IMR-90 (cell line): ENCODE measurements at regions not wholly inside any gene's neighbourhood (a gene's known extent, or its start where the extent isn't known, plus 50 kb on each side); places are given as distances from the start of the nearest gene placed in this dataset.

Experiments
- ATAC-seq: fragments of 200-7000 bp; cut with Tn5 transposase; 2 replicates; pipeline ENCODE4 v1.9.1; 2020; ENCODE audit warnings: low read depth, mild to moderate bottlenecking, moderate library complexity
- BruUV-seq: library from RNA; stranded (reverse); fragments of 400-500 nt; replicated peaks from 2 replicates; lab custom pipeline; 2021; lab: Mats Ljungman, UMichigan
- CTCF ChIA-PET: fragments of 300-600 bp; formaldehyde crosslinking; extraction: SDS; loops from one replicate; lab custom pipeline; 2021; ENCODE audit warnings: antibody characterized with exemption; lab: Yijun Ruan, JAX
- POLR2A ChIA-PET: fragments of 300-600 bp; sonication (Branson Sonifier 250); formaldehyde crosslinking; loops from one replicate; lab custom pipeline; 2022; ENCODE audit warnings: antibody characterized with exemption; ENCODE audit not compliant: unreplicated experiment; lab: Charles Lee
- DNase-seq: peaks from one replicate; pipeline ENCODE4 v3.0.0; 2013
- H2AFZ ChIP-seq: replicated peaks from 2 replicates; pipeline ENCODE3; 2013; ENCODE audit warnings: low read length, mild to moderate bottlenecking; ENCODE audit not compliant: poor library complexity
- H2AK5ac ChIP-seq: 2 replicates; pipeline ENCODE4 v1.6.1; 2013; ENCODE audit warnings: low read depth, low read length, inconsistent platforms
- H2AK9ac ChIP-seq: replicated peaks from 2 replicates; pipeline ENCODE3; 2013; ENCODE audit warnings: mild to moderate bottlenecking, low read depth, low read length, moderate library complexity; ENCODE audit not compliant: poor library complexity
- H2BK120ac ChIP-seq: 2 replicates; pipeline ENCODE4 v1.6.1; 2013; ENCODE audit warnings: low read depth, low read length, inconsistent platforms
- H2BK15ac ChIP-seq: 3 replicates; pipeline ENCODE4 v1.6.1; 2013; ENCODE audit warnings: low read depth, low read length, inconsistent platforms
- H2BK20ac ChIP-seq: 2 replicates; pipeline ENCODE4 v1.6.1; 2013; ENCODE audit warnings: low read depth, mild to moderate bottlenecking, inconsistent platforms, low read length, moderate library complexity
- H2BK5ac ChIP-seq: 2 replicates; pipeline ENCODE4 v1.6.1; 2013; ENCODE audit warnings: mild to moderate bottlenecking, low read depth, low read length, inconsistent platforms; ENCODE audit not compliant: poor library complexity, severe bottlenecking
- H3K14ac ChIP-seq: replicated peaks from 2 replicates; pipeline ENCODE4 v1.6.1; 2013; ENCODE audit warnings: low read depth, low read length, inconsistent platforms
- H3K18ac ChIP-seq: 2 replicates; pipeline ENCODE4 v1.6.1; 2013; ENCODE audit warnings: low read depth, low read length, control low read depth
- H3K23ac ChIP-seq: 2 replicates; pipeline ENCODE4 v1.6.1; 2013; ENCODE audit warnings: low read depth, low read length, inconsistent platforms
- H3K27ac ChIP-seq: 2 replicates; pipeline ENCODE4 v1.5.1; 2013; ENCODE audit warnings: mild to moderate bottlenecking, control low read depth, low read length; ENCODE audit not compliant: insufficient read depth
- H3K27me3 ChIP-seq: 2 replicates; pipeline ENCODE4 v1.6.1; 2013; ENCODE audit warnings: low read length; ENCODE audit not compliant: control insufficient read depth, insufficient read depth
- H3K36me3 ChIP-seq: 2 replicates; pipeline ENCODE4 v1.6.1; 2013; ENCODE audit warnings: low read length, mixed read lengths; ENCODE audit not compliant: control insufficient read depth, insufficient read depth
- H3K4ac ChIP-seq: 2 replicates; pipeline ENCODE4 v1.6.1; 2013; ENCODE audit warnings: low read depth, low read length, inconsistent platforms
- H3K4me1 ChIP-seq: 2 replicates; pipeline ENCODE4 v1.6.1; 2013; ENCODE audit warnings: low read length, mixed read lengths; ENCODE audit not compliant: control insufficient read depth, insufficient read depth
- H3K4me2 ChIP-seq: 2 replicates; pipeline ENCODE4 v1.6.1; 2013; ENCODE audit warnings: low read depth, mild to moderate bottlenecking, control low read depth, low read length, moderate library complexity
- H3K4me3 ChIP-seq: 2 replicates; pipeline ENCODE4 v1.5.1; 2013; ENCODE audit warnings: low read depth, mild to moderate bottlenecking, control low read depth, low read length, moderate library complexity; ENCODE audit not compliant: insufficient read depth
- H3K56ac ChIP-seq: 2 replicates; pipeline ENCODE4 v1.6.1; 2013; ENCODE audit warnings: low read length, inconsistent platforms; ENCODE audit not compliant: insufficient read depth; ENCODE audit errors: extremely low read depth
- H3K79me1 ChIP-seq, 2 experiments: 2 replicates each; pipeline ENCODE4 v1.6.1; 2013; ENCODE audit warnings: low read length in 2 of 2, inconsistent platforms in 1 of 2, low read depth in 1 of 2
- H3K9ac ChIP-seq: 2 replicates; pipeline ENCODE4 v1.6.1; 2013; ENCODE audit warnings: low read depth, low read length, control low read depth
- H3K9me1 ChIP-seq: 2 replicates; pipeline ENCODE4 v1.6.1; 2013; ENCODE audit warnings: low read length, inconsistent platforms; ENCODE audit not compliant: insufficient read depth
- H3K9me3 ChIP-seq: 2 replicates; pipeline ENCODE4 v1.6.1; 2013; ENCODE audit warnings: low read length; ENCODE audit not compliant: control insufficient read depth, insufficient read depth
- H4K20me1 ChIP-seq: 2 replicates; pipeline ENCODE4 v1.6.1; 2013; ENCODE audit warnings: low read length, inconsistent platforms; ENCODE audit not compliant: insufficient read depth
- H4K5ac ChIP-seq: 2 replicates; pipeline ENCODE4 v1.6.1; 2013; ENCODE audit warnings: mild to moderate bottlenecking, low read depth, low read length, control low read depth
- H4K8ac ChIP-seq, 2 experiments: 2 replicates each; pipeline ENCODE4 v1.6.1; 2013; ENCODE audit warnings: low read depth in 2 of 2, low read length in 2 of 2, control low read depth in 1 of 2, inconsistent platforms in 1 of 2
- H4K91ac ChIP-seq: 2 replicates; pipeline ENCODE4 v1.6.1; 2013; ENCODE audit warnings: low read depth, low read length, inconsistent platforms; ENCODE audit not compliant: insufficient read depth
- BHLHE40 ChIP-seq: fragments of 150-350 bp; IDR thresholded peaks from 2 replicates; pipeline ENCODE4 v1.6.1; 2016; ENCODE audit warnings: mild to moderate bottlenecking, low read depth, low read length
- CEBPB ChIP-seq: IDR thresholded peaks from 2 replicates; pipeline ENCODE4 v1.6.1; 2012; ENCODE audit warnings: low read depth, low read length, improper control_type of control experiment
- CHD1 ChIP-seq: IDR thresholded peaks from 2 replicates; pipeline ENCODE4 v1.6.1; 2012; ENCODE audit warnings: low read depth, low read length, improper control_type of control experiment
- CTCF ChIP-seq: conservative IDR thresholded peaks from 2 replicates; pipeline ENCODE4 v1.5.1; 2012; ENCODE audit warnings: mild to moderate bottlenecking, low read depth, low read length, improper control_type of control experiment
- FOS ChIP-seq: fragments of 150-350 bp; IDR thresholded peaks from 2 replicates; pipeline ENCODE4 v1.6.1; 2016; ENCODE audit warnings: low read depth, low read length
- NFE2L2 ChIP-seq: fragments of 150-350 bp; IDR thresholded peaks from 2 replicates; pipeline ENCODE4 v1.6.1; 2016; ENCODE audit warnings: low read depth, mild to moderate bottlenecking, low read length
- RAD21 ChIP-seq: IDR thresholded peaks from 2 replicates; pipeline ENCODE4 v1.6.1; 2012; ENCODE audit warnings: low read length, improper control_type of control experiment
- RCOR1 ChIP-seq: IDR thresholded peaks from 2 replicates; pipeline ENCODE4 v1.6.1; 2012; ENCODE audit warnings: mild to moderate bottlenecking, low read length, improper control_type of control experiment; ENCODE audit not compliant: insufficient replicate concordance
- RFX5 ChIP-seq: IDR thresholded peaks from 2 replicates; pipeline ENCODE4 v1.8.0; 2012; ENCODE audit warnings: low read depth, mild to moderate bottlenecking, low read length, moderate library complexity
- SMC3 ChIP-seq: fragments of 150-350 bp; IDR thresholded peaks from 2 replicates; pipeline ENCODE4 v1.6.1; 2016; ENCODE audit warnings: low read depth, mild to moderate bottlenecking, antibody characterized with exemption, low read length, moderate library complexity
- USF2 ChIP-seq: fragments of 150-350 bp; IDR thresholded peaks from 2 replicates; pipeline ENCODE4 v1.6.1; 2017; ENCODE audit warnings: mild to moderate bottlenecking, antibody characterized with exemption, low read length, low read depth
- WGBS, 2 experiments: methylation state at CpG; one replicate each; pipeline versions ENCODE4 v1.1.5 to v1.1.7; 2013; ENCODE audit warnings: missing lambda C conversion rate in 2 of 2; ENCODE audit not compliant: insufficient read length in 1 of 2; ENCODE audit errors: extremely low coverage in 2 of 2; 5-methylcytosine and 5-hydroxymethylcytosine counted together
- dilution Hi-C: fragments of 300-500 bp; cut with HindIII; formaldehyde crosslinking; loops from one replicate; pipeline ENCODE4 v1.14.3; 2018; ENCODE audit warnings: low sequenced_read_pairs; ENCODE audit not compliant: unreplicated experiment
- in situ Hi-C: fragments of 300-500 bp; cut with MboI; formaldehyde crosslinking; loops from 3 replicates; pipeline ENCODE4 v1.14.3; 2019; ENCODE audit warnings: low sequenced_read_pairs, inconsistent platforms, mixed read lengths
- intact Hi-C: fragments of 100-400 bp; cut with micrococcal nuclease; formaldehyde crosslinking; loops from 2 replicates; pipeline ENCODE4 v1.10.0; 2022

GRCh38 chr1:5576011-5576672, 416.1 kb downstream of the NPHP4 start:
- Histone ChIP-seq H2BK20ac (no peak overlapping the region), H4K8ac (no peak overlapping the region), H3K36me3 (no peaks in the 10 kb centered on the region), H3K56ac (no peak overlapping the region), H3K9me3 (peaks cover 42% of the 10 kb centered on the region), H2BK120ac (no peak overlapping the region), H3K18ac (no peak overlapping the region), H3K4me3 (no peak overlapping the region), H4K91ac (no peak overlapping the region), H3K4ac (no peak overlapping the region), H2BK5ac (no peak overlapping the region), H3K4me2 (no peak overlapping the region), H3K9me1 (no peaks in the 10 kb centered on the region), H4K20me1 (no peaks in the 10 kb centered on the region), H3K23ac (no peak overlapping the region), H3K27ac (no peak overlapping the region), H2AK9ac (no peak overlapping the region), H2BK15ac (no peak overlapping the region), H2AFZ (no peak overlapping the region), H3K79me1 (no peaks in the 10 kb centered on the region), H4K5ac (no peak overlapping the region), H3K27me3 (no peaks in the 10 kb centered on the region), H2AK5ac (no peak overlapping the region), H3K14ac (no peak overlapping the region), H3K9ac (no peak overlapping the region), H3K4me1 (no peaks in the 10 kb centered on the region)
- ATAC-seq, result no peak
- no peak for DNase-seq
- 18% methylated on average over 3 of the region's 9 CpGs; no CpG with 5 or more reads in 1 of the 2 experiments for WGBS, 2 experiments
- in situ Hi-C loops (no loop called here), intact Hi-C loops (no loop called here), dilution Hi-C loops (no loop called here)
- TF ChIP-seq RFX5 (no peak), RCOR1 (no peak), BHLHE40 (no peak), NFE2L2 (no peak), FOS (no peak), CHD1 (no peak), SMC3 (no peak), RAD21 (no peak), USF2 (no peak), CEBPB (no peak), CTCF (no peak)
- no TSS peak for BruUV-seq
- CTCF ChIA-PET, result no interaction called here
- POLR2A ChIA-PET, result no interaction called here
